Naive B cell (primary cell): ENCODE measurements at regions not wholly inside any gene's neighbourhood (a gene's known extent, or its start where the extent isn't known, plus 50 kb on each side); places are given as distances from the start of the nearest gene placed in this dataset.
"Not testable (repeated sequence)": the region's sequence is repeated elsewhere in the genome, so short reads cannot be mapped to it uniquely, and the experiment has no call there.

Experiments used
- ATAC-seq, 2 donors: fragments of 150-1000 bp; cut with Tn5 transposase; 2 replicates each; pipeline ENCODE4 v1.10.0; 2021; ENCODE audit warnings: low read depth in 2 of 2, mild to moderate bottlenecking in 2 of 2, moderate library complexity in 2 of 2
- DNase-seq: peaks from one replicate; pipeline ENCODE4 v3.0.0; 2022
- H3K27ac Mint-ChIP-seq, 6 donors: one replicate each; pipeline ENCODE4 v1.8.0; 2020 to 2022; ENCODE audit warnings: mild to moderate bottlenecking in 6 of 6, mixed read lengths in 6 of 6, moderate library complexity in 5 of 6, inconsistent platforms in 2 of 6
- H3K27me3 Mint-ChIP-seq, 3 donors: one replicate each; pipeline ENCODE4 v1.8.0; 2021 to 2022; ENCODE audit warnings: mixed read lengths in 3 of 3, mild to moderate bottlenecking in 1 of 3
- H3K36me3 Mint-ChIP-seq, 2 donors: one replicate each; pipeline ENCODE4 v1.8.0; 2020 to 2022; ENCODE audit warnings: mixed read lengths in 2 of 2, inconsistent platforms in 1 of 2, mild to moderate bottlenecking in 1 of 2
- H3K4me1 Mint-ChIP-seq, 3 donors: one replicate each; pipeline ENCODE4 v1.8.0; 2020 to 2022; ENCODE audit warnings: mixed read lengths in 3 of 3, inconsistent platforms in 1 of 3, mild to moderate bottlenecking in 1 of 3, moderate library complexity in 1 of 3
- H3K4me3 Mint-ChIP-seq, 8 donors: one replicate each; pipeline ENCODE4 v1.8.0; 2020 to 2022; ENCODE audit warnings: mild to moderate bottlenecking in 8 of 8, mixed read lengths in 8 of 8, moderate library complexity in 8 of 8, inconsistent platforms in 2 of 8
- H3K9me3 Mint-ChIP-seq, 7 donors: one replicate each; pipeline ENCODE4 v1.8.0; 2020 to 2022; ENCODE audit warnings: mixed read lengths in 7 of 7, mild to moderate bottlenecking in 5 of 7, inconsistent platforms in 2 of 7, moderate library complexity in 1 of 7

DNA sequence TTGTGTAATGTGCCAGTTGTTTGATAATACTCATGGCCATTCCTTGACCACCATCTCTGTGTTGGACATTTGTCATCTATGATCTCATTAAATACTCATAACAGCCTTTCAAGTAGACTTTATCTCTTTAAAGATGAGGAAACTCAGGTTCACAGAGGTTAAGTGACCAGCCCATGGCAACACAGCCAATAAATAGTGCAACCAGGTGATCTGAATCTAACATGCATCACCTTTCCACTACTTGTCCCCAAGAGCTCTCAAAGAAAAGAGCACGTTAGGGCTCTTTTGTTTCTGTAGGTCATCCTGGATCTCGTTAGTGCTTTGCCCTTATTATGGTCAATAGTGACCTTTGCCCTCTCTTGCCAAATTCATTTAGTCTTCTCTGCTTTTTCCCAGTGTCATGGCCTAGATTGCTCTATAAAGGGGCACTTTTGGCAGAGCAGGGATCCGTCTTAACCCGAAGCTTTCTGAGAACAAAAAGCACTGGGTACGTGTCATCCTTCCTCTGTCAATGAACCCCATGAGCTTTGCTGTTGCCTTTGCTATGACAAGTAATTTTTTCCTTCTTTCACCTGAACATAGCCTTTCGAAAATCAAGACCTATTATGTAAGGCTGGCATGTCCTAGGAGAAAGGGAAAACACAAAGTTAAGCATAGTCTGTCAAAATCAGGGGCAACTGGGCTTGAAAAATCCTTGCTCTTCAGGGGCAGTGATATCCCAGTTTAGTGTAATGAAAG lies 88.0 kb upstream of the PLXNA2 start:
- Mint-ChIP-seq H3K27me3 (peaks cover 28 to 67% (median 30%) of the 10 kb centered on the region in 3 donors), H3K27ac (no peak overlapping the region), H3K4me3 (no peak overlapping the region), H3K9me3 (no peaks in the 10 kb centered on the region), H3K36me3 (no peaks in the 10 kb centered on the region), H3K4me1 (no peaks in the 10 kb centered on the region)
- ATAC-seq: no peak
- no peak for DNase-seq

DNA sequence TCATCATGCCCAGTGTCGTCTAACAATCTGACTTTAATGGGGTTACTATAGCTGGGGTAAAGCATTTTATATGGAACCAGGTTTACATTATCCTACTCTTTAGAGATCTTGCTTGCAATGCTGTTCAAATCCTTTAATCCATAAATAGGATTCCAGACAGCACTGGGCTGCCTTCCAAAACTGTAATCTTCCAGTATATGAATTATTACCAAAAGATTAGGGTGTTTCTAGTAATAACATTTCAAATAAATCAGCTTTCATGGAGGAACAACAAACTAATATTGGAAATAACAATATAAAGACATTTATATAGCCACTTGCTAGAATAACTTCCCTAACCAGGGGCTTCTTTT lies 88.6 kb upstream of the PLXNA2 start:
- ATAC-seq (no peak), DNase-seq (no peak)
- no peak overlapping the region for H3K4me3 Mint-ChIP-seq
- H3K27me3 Mint-ChIP-seq: peaks cover 29 to 67% (median 29%) of the 10 kb centered on the region in 3 donors
- no peaks in the 10 kb centered on the region for H3K4me1 Mint-ChIP-seq
- H3K36me3 Mint-ChIP-seq: no peaks in the 10 kb centered on the region
- H3K27ac Mint-ChIP-seq: no peak overlapping the region
- H3K9me3 Mint-ChIP-seq: no peaks in the 10 kb centered on the region

DNA sequence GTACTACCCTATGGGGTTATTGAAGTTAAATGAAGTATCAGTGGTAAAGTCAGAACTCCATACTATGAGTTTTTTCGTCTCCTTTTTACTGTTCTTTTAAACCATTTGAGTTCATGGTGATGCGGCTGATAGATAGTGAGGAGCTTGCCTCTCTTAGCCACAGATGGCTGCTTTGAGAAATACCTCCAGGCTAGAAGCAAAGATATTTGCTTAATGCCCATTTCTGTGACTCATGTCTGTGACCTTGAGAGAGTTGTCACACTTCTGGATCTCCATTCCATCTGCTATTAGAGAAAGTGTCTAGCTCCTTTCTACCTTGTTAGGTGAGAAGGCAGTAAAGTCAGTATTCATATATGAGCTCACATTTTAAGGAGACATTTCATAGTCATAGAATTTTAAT lies 89.5 kb upstream of the PLXNA2 start:
- Mint-ChIP-seq H3K27ac (no peak overlapping the region), H3K27me3 (peaks cover 22 to 67% (median 33%) of the 10 kb centered on the region in 3 donors), H3K4me3 (no peak overlapping the region), H3K36me3 (no peaks in the 10 kb centered on the region), H3K4me1 (no peaks in the 10 kb centered on the region), H3K9me3 (no peaks in the 10 kb centered on the region)
- DNase-seq: no peak
- no peak for ATAC-seq

DNA sequence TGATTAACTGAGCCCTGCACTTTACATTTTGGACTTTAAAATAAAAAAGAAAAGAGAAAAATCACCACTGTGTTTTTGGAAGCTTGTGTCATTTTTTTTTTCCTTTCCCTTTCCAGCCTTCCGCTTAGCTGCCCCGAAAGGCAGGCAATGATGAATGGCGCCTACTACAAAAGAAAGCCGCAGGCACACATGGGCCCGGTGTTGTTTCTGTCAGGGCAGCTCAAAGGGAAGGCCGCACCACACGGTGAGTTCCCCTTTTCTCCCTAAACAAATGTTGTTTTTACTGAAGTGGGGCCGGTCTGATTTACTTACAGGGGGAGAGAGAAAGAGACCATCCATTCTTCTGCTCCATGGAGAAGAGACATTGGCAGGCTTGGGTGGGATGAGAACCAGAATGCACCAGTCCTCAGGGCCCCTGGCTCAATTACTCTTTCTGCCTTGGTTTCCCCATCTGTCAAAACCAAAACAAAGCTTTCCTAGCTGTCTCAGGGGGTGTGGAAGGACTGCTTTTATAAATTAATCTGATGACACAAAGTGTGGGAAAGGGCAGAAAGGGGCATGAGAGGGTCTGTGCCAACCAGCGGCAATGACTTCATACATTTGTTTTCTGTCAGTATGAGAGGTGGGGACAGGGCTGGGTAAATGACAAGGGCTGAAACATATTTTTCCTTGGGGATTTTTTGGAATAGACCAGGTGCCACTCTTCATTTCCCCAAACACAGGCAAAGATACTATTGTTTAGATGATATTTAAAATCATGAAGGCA lies 91.4 kb upstream of the PLXNA2 start:
- no peak for DNase-seq
- no peaks in the 10 kb centered on the region for H3K36me3 Mint-ChIP-seq
- H3K27me3 Mint-ChIP-seq: peaks cover 25 to 67% (median 27%) of the 10 kb centered on the region in 3 donors

DNA sequence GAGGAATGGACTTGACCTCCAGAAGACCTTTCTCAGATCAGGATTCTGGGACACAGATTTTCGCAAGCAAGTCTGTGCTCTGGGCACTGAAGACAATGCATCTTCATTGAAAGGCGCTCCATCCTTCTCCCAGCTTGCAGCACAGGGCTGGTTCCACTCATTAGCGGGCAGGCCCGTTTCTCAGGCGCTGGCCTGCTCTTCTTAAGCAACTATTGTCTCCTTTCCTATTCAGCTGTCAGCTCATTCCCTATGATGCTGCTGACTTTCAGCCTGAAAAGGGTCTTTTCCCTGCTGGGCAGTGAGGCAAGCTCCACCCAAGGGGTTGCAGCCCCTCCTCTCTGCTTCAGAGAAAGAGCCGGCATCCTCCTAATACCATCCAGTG lies 91.9 kb upstream of the PLXNA2 start:
- ATAC-seq: no peak
- no peak overlapping the region for H3K4me3 Mint-ChIP-seq
- H3K36me3 Mint-ChIP-seq: no peaks in the 10 kb centered on the region
- no peaks in the 10 kb centered on the region for H3K9me3 Mint-ChIP-seq
- peaks cover 24 to 65% (median 27%) of the 10 kb centered on the region in 3 donors for H3K27me3 Mint-ChIP-seq
- no peaks in the 10 kb centered on the region for H3K4me1 Mint-ChIP-seq
- DNase-seq: no peak
- no peak overlapping the region for H3K27ac Mint-ChIP-seq

More for the DNA sequence above, 91.4 kb upstream of the PLXNA2 start:
- H3K27ac Mint-ChIP-seq: no peak overlapping the region
- ATAC-seq: no peak
- no peaks in the 10 kb centered on the region for H3K9me3 Mint-ChIP-seq
- H3K4me3 Mint-ChIP-seq: no peak overlapping the region
- H3K4me1 Mint-ChIP-seq: no peaks in the 10 kb centered on the region

DNA sequence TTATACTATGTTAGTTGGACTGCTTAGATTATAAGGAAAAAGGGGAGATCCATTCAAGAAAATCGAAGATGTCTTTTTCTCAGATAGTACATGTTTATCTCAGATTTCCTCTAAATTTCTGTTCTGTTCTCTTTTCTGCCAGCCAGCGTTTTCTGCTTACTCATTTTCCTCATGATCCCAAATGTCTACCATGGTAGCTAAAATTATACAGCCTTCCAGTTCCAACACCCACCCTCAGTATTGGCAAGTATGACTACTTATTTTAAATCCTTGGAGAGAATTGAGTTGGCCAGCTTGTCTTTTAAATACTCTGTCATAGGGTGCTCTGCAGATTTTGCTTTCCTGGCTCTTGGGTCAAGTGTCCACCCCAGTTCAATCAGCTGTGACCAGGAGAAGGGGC lies 95.7 kb upstream of the PLXNA2 start:
- H3K27me3 Mint-ChIP-seq: peaks cover 10 to 32% (median 10%) of the 10 kb centered on the region in 3 donors
- ATAC-seq (no peak), DNase-seq (no peak)
- no peaks in the 10 kb centered on the region for H3K4me1 Mint-ChIP-seq
- H3K4me3 Mint-ChIP-seq: no peak overlapping the region
- H3K9me3 Mint-ChIP-seq: peaks cover 0 to 2% (median 0%) of the 10 kb centered on the region in 7 donors
- H3K27ac Mint-ChIP-seq: no peak overlapping the region
- H3K36me3 Mint-ChIP-seq: no peaks in the 10 kb centered on the region

DNA sequence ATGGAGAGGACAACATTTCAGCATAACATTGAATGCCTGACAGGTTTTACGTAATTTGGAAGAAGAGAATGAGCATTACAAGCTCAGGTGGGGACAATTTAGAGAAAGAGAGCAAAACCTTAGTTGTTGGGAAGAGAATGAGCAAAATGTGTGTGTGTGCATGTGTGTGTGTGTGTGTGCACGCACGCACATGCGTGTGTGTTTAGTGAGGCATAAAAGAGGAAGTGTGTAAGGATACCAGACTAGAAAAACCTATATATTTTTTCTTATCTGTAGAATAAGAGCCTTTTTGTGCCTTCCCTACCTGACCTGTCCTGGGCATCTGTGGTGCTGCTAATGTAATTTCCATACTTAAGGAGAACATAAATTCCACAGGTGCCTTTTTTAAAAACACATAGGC lies 99.0 kb upstream of the PLXNA2 start:
- Mint-ChIP-seq H3K9me3 (peaks cover 0 to 2% (median 0%) of the 10 kb centered on the region in 7 donors), H3K4me1 (no peaks in the 10 kb centered on the region), H3K27ac (peak overlapping the region in 1 of 6 donors; percentile 27), H3K4me3 (no peak overlapping the region), H3K36me3 (no peaks in the 10 kb centered on the region), H3K27me3 (peaks cover 5 to 28% (median 16%) of the 10 kb centered on the region in 3 donors)
- DNase-seq (no peak), ATAC-seq (no peak)

DNA sequence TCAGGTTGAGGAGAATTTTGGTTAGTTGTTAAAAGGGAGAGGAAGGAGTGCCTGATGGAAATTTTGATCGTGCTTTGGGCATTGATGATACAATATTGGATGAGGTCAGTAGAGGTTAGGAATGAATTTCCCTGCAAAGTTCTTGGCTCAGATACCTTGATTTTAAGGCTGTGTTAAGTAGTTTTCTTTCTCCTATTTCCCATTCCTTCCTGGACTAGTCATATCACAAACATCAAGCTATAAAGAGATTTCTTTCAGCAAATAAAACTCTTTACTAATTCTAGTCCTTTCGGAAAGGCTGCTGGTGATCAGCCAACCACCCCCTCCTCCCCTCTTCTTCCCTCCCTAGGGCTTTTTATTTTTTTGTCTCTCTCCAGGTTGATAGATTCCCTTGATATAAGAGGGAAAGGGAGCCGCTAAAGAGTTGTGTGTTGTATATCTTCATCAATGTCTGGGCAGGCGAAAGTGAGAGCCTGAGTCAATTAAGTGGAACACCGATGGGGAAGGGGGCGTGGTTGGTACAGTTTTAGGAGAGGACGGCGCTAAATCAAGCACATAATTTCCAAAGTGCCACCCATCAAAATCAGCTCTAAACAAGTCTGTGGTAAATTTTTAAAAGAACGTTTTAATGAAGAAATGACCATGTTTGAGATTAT lies 100.1 kb upstream of the PLXNA2 start:
- DNase-seq (no peak), ATAC-seq (no peak)
- H3K4me3 Mint-ChIP-seq: no peak overlapping the region
- H3K9me3 Mint-ChIP-seq: peaks cover 0 to 2% (median 0%) of the 10 kb centered on the region in 7 donors
- no peak overlapping the region for H3K27ac Mint-ChIP-seq
- no peaks in the 10 kb centered on the region for H3K36me3 Mint-ChIP-seq
- H3K27me3 Mint-ChIP-seq: peaks cover 0 to 16% (median 10%) of the 10 kb centered on the region in 3 donors
- H3K4me1 Mint-ChIP-seq: no peaks in the 10 kb centered on the region

DNA sequence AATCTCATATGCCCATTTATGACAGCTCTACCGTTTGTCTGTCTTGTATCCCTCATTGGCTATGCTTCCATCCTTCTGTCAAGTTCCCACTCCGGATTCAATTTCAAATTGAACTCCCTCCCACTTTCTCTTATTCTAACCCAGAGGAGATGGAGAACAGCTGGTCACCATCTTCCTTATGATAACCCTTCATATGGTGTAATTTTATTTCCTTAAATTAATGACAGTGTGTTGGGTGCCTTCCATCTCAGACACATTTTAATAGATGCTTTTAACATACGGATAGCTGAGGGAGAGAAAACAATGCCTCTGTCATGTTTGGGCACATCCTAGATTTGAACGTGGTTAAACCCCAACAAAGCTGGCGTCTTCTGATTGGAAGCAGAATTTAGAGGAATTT lies 103.0 kb upstream of the PLXNA2 start:
- Mint-ChIP-seq H3K27ac (no peak overlapping the region), H3K36me3 (no peaks in the 10 kb centered on the region)

DNA sequence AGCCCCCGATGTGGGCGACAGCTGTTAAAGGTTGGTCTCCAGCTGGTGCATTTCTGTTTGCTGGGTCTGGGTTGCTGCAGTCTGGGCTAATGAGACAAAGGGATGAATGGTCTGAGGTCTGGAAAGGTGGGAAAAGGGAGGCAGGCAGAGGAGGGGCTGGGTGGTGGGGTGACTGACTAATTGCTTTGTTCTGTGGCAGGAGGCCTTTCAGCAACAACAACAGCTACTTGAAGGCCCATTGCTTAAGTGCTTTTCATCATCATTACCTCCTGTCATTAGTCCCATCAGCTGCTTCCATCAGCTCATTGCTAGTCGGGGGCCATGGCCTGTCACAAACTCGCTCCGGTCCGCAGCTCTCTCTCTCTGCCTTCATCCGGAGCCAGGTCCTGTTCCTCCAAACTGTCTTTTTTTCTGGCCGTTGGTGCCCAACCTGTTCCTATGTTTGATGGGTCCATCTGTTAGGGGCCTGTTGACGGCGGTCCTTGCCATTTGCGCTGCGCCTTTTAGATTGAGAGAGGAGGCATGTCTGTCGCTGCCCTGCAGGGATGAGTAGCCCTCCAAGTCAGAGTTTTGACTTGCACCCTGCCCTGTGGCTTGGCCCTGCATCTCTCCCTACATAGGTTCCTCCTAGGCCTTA lies 105.6 kb upstream of the PLXNA2 start:
- no peak for DNase-seq

More for the DNA sequence above, 103.0 kb upstream of the PLXNA2 start:
- Mint-ChIP-seq H3K4me3 (no peak overlapping the region), H3K27me3 (peaks cover 0 to 16% (median 6%) of the 10 kb centered on the region in 3 donors), H3K9me3 (no peaks in the 10 kb centered on the region), H3K4me1 (no peaks in the 10 kb centered on the region)
- DNase-seq: no peak
- ATAC-seq: no peak

DNA sequence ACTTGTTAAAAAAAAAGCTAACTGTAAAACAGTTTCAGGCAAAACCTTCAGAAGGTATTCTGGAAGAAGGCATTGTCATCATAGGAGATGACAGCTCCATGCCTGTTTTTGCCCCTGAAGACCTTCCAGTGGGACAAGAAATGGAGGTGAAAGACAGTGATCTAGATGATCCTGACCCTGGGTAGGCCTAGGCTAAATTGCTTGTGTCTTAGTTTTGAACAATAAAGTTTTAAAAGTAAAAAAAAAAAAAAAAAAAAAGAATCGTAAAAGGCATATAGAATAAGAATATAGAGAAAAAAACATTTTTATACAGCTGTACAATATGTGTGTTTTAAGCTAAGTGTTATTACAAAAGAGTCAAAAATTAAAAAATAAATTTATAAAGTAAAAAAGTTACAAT lies 106.6 kb upstream of the PLXNA2 start:
- H3K4me3 Mint-ChIP-seq: no peak overlapping the region
- H3K36me3 Mint-ChIP-seq: no peaks in the 10 kb centered on the region
- DNase-seq (no peak), ATAC-seq (no peak)
- peaks cover 0 to 6% (median 0%) of the 10 kb centered on the region in 7 donors for H3K9me3 Mint-ChIP-seq
- H3K4me1 Mint-ChIP-seq: no peaks in the 10 kb centered on the region
- peaks cover 0 to 13% (median 5%) of the 10 kb centered on the region in 3 donors for H3K27me3 Mint-ChIP-seq
- H3K27ac Mint-ChIP-seq: no peak overlapping the region

More for the DNA sequence above, 105.6 kb upstream of the PLXNA2 start:
- Mint-ChIP-seq H3K36me3 (no peaks in the 10 kb centered on the region), H3K27me3 (peaks cover 0 to 16% (median 6%) of the 10 kb centered on the region in 3 donors), H3K4me3 (no peak overlapping the region), H3K4me1 (no peaks in the 10 kb centered on the region), H3K9me3 (peaks cover 0 to 6% (median 0%) of the 10 kb centered on the region in 7 donors), H3K27ac (peak overlapping the region in 2 of 6 donors; percentile 11 to 51)
- ATAC-seq: no peak

DNA sequence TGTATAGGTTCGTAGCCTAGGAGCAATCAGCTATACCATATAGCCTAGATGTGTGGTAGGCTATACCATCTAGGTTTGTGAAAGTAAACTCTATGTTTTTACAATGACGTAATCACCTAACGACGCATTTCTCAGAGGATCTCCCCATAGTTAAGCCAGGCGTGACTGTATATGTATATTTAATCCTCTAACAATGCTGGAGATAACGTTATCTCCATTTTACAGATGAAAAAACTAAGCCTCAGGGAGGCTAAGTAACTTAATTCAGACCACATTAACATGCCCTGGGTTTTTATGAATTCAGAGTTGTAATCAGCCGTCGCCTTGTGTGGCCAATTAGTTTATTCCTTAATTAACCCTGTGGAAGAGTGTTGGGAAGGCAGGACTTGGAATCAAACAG lies 107.7 kb upstream of the PLXNA2 start:
- Mint-ChIP-seq H3K9me3 (peaks cover 0 to 6% (median 0%) of the 10 kb centered on the region in 7 donors), H3K27ac (no peak overlapping the region), H3K36me3 (no peaks in the 10 kb centered on the region), H3K4me1 (no peaks in the 10 kb centered on the region), H3K27me3 (peaks cover 0 to 7% (median 0%) of the 10 kb centered on the region in 3 donors), H3K4me3 (no peak overlapping the region)
- ATAC-seq (no peak), DNase-seq (no peak)

DNA sequence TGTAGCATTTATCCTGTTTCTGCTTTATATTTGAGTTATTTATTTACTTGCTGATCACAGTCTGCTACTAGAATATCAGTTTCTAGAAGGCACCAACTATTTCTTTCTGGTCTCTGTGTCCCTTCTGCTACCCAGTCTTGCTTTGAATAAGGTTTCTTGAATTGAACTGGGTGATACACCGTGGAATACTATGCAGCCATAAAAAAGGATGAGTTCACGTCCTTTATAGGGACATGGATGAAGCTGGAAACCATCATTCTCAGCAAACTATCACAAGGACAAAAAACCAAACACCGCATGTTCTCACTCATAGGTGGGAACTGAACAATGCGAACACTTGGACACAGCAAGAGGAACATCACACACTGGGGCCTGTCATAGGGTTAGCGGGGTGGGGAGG lies 109.6 kb upstream of the PLXNA2 start:
- H3K4me1 Mint-ChIP-seq, H3K27me3 Mint-ChIP-seq, H3K4me3 Mint-ChIP-seq, H3K27ac Mint-ChIP-seq, ATAC-seq, H3K36me3 Mint-ChIP-seq, DNase-seq, H3K9me3 Mint-ChIP-seq: not testable (repeated sequence)
